GM12878 (cell line): ENCODE measurements at regions not wholly inside any gene's neighbourhood (a gene's known extent, or its start where the extent isn't known, plus 50 kb on each side); places are given as distances from the start of the nearest gene placed in this dataset.

Experiments
- BHLHE40 ChIP-seq, 2 experiments: fragments of 450-650 bp in 1 of 2; IDR thresholded peaks; 2 replicates each; pipeline ENCODE4 v1.6.1; 2011 to 2017; ENCODE audit warnings: low read depth in 2 of 2, borderline replicate concordance in 1 of 2, improper control_type of control experiment in 1 of 2, low read length in 1 of 2, mild to moderate bottlenecking in 1 of 2
- CHD1 ChIP-seq: IDR thresholded peaks from 2 replicates; pipeline ENCODE4 v1.6.1; 2012; ENCODE audit warnings: low read depth, low read length, improper control_type of control experiment
- E2F4 ChIP-seq: IDR thresholded peaks from 2 replicates; pipeline ENCODE4 v1.6.1; 2012; ENCODE audit warnings: low read depth, low read length, improper control_type of control experiment
- EZH2 ChIP-seq: IDR thresholded peaks from 2 replicates; pipeline ENCODE4 v1.6.1; 2012; ENCODE audit warnings: low read depth, mild to moderate bottlenecking, control low read depth, inconsistent platforms, low read length, borderline replicate concordance; ENCODE audit not compliant: control insufficient read depth
- HDAC2 ChIP-seq: fragments of 200-600 bp; sonication (generic); IDR thresholded peaks from 2 replicates; pipeline ENCODE4 v1.6.1; 2017
- JUND ChIP-seq: IDR thresholded peaks from 2 replicates; pipeline ENCODE4 v1.6.1; 2012; ENCODE audit warnings: low read depth, mild to moderate bottlenecking, low read length, improper control_type of control experiment, moderate library complexity
- KDM1A ChIP-seq: fragments of 200-600 bp; sonication (generic); IDR thresholded peaks from 2 replicates; pipeline ENCODE4 v1.6.1; 2016; ENCODE audit warnings: borderline replicate concordance
- POLR2A ChIP-seq: IDR thresholded peaks from 2 replicates; pipeline ENCODE4 v1.6.1; 2011; ENCODE audit warnings: low read depth, mild to moderate bottlenecking, low read length
- ZNF274 ChIP-seq: IDR thresholded peaks from one replicate; pipeline ENCODE4 v1.8.0; 2011; ENCODE audit not compliant: insufficient read length, insufficient read depth
- TF ChIP-seq, protein P1 (sequence below), 3 experiments: IDR thresholded peaks in 2 of 3; conservative IDR thresholded peaks in 1 of 3; 2 replicates each; pipeline ENCODE4 v1.5.1; 2011; ENCODE audit warnings: low read depth in 3 of 3, low read length in 3 of 3, mild to moderate bottlenecking in 3 of 3, control low read depth in 2 of 3, moderate library complexity in 2 of 3, inconsistent platforms in 1 of 3, mixed read lengths in 1 of 3; ENCODE audit not compliant: control insufficient read depth in 2 of 3, insufficient read depth in 1 of 3; ENCODE audit errors: extremely low read depth in 1 of 3
- TF ChIP-seq, protein P2 (sequence below): IDR thresholded peaks from 2 replicates; pipeline ENCODE4 v1.6.1; 2012; ENCODE audit warnings: low read depth, low read length, improper control_type of control experiment

- TF ChIP-seq E2F4 (no peak), EZH2 (no peak), KDM1A (no peak), POLR2A (no peak), CHD1 (no peak), JUND (no peak), ZNF274 (no peak), BHLHE40 (IDR thresholded peaks at IDR 0.05; ENCODE audit: borderline replicate concordance in 1 of 2, low read depth in 2 of 2, low read length in 1 of 2) (no peak), HDAC2 (no peak)
- TF ChIP-seq, protein P1, sequence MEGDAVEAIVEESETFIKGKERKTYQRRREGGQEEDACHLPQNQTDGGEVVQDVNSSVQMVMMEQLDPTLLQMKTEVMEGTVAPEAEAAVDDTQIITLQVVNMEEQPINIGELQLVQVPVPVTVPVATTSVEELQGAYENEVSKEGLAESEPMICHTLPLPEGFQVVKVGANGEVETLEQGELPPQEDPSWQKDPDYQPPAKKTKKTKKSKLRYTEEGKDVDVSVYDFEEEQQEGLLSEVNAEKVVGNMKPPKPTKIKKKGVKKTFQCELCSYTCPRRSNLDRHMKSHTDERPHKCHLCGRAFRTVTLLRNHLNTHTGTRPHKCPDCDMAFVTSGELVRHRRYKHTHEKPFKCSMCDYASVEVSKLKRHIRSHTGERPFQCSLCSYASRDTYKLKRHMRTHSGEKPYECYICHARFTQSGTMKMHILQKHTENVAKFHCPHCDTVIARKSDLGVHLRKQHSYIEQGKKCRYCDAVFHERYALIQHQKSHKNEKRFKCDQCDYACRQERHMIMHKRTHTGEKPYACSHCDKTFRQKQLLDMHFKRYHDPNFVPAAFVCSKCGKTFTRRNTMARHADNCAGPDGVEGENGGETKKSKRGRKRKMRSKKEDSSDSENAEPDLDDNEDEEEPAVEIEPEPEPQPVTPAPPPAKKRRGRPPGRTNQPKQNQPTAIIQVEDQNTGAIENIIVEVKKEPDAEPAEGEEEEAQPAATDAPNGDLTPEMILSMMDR (IDR thresholded peaks at IDR 0.05 in 2 of 3, conservative IDR thresholded peaks at IDR 0.05 in 1 of 3; ENCODE audit: control insufficient read depth in 2 of 3, extremely low read depth in 1 of 3, insufficient read depth in 1 of 3, low read depth in 3 of 3, low read length in 3 of 3): no peak
- TF ChIP-seq, protein P2, sequence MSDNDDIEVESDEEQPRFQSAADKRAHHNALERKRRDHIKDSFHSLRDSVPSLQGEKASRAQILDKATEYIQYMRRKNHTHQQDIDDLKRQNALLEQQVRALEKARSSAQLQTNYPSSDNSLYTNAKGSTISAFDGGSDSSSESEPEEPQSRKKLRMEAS: no peak
Observed at GRCh38 chr5:124173386-124173785, 573.1 kb downstream of the ZNF608 start.
